Type B pancreatic cell (in vitro differentiated cells): ENCODE measurements at regions not wholly inside any gene's neighbourhood (a gene's known extent, or its start where the extent isn't known, plus 50 kb on each side); places are given as distances from the start of the nearest gene placed in this dataset.

ENCODE experiments used
- DNase-seq: peaks from one replicate; pipeline ENCODE4 v3.0.0; 2021; ENCODE audit warnings: mixed read lengths; ENCODE audit not compliant: unreplicated experiment; ENCODE audit errors: extremely low spot score
- H3K27ac Mint-ChIP-seq: 2 replicates; pipeline ENCODE4 v1.8.0; 2021; ENCODE audit warnings: mild to moderate bottlenecking, mixed read lengths
- H3K27me3 Mint-ChIP-seq: 2 replicates; pipeline ENCODE4 v1.8.0; 2021; ENCODE audit warnings: mixed read lengths
- H3K36me3 Mint-ChIP-seq: 2 replicates; pipeline ENCODE4 v1.8.0; 2021; ENCODE audit warnings: mixed read lengths
- H3K4me1 Mint-ChIP-seq: one replicate; pipeline ENCODE4 v1.8.0; 2021; ENCODE audit warnings: mixed read lengths; ENCODE audit not compliant: unreplicated experiment
- H3K4me3 Mint-ChIP-seq: 2 replicates; pipeline ENCODE4 v1.8.0; 2021; ENCODE audit warnings: mild to moderate bottlenecking, mixed read lengths
- H3K9me3 Mint-ChIP-seq: 2 replicates; pipeline ENCODE4 v1.8.0; 2021; ENCODE audit warnings: mixed read lengths
- TF ChIP-seq, protein P1 (sequence below): fragments of 200-600 bp; sonication (generic); conservative IDR thresholded peaks from 2 replicates; pipeline ENCODE4 v1.5.0; 2021; ENCODE audit warnings: antibody characterized with exemption, mild to moderate bottlenecking

DNA sequence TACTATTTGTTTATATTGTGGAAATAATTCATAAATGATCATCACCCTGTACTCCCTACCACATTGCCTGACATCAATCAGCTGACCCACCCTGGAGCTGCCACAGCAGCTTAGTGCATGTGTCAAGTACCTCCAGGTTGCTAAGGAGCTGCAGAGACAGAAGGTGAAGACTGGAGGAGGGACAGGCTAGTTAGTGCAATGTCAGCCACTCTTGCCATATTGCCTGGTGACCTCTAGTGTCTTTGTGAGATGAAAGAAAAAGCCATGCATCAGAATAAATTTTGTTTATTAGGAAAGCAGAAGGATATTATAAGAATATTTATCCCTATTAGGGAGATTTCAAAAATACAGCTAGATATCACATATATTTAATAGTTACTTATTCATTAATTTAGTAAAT, 243.9 kb upstream of the FAT4 start:
- Mint-ChIP-seq H3K4me3 (no peak overlapping the region), H3K9me3 (peaks cover 4% of the 10 kb centered on the region), H3K27me3 (no peaks in the 10 kb centered on the region), H3K27ac (no peak overlapping the region), H3K36me3 (no peaks in the 10 kb centered on the region), H3K4me1 (no peaks in the 10 kb centered on the region)
- DNase-seq = no peak
- TF ChIP-seq, protein P1, sequence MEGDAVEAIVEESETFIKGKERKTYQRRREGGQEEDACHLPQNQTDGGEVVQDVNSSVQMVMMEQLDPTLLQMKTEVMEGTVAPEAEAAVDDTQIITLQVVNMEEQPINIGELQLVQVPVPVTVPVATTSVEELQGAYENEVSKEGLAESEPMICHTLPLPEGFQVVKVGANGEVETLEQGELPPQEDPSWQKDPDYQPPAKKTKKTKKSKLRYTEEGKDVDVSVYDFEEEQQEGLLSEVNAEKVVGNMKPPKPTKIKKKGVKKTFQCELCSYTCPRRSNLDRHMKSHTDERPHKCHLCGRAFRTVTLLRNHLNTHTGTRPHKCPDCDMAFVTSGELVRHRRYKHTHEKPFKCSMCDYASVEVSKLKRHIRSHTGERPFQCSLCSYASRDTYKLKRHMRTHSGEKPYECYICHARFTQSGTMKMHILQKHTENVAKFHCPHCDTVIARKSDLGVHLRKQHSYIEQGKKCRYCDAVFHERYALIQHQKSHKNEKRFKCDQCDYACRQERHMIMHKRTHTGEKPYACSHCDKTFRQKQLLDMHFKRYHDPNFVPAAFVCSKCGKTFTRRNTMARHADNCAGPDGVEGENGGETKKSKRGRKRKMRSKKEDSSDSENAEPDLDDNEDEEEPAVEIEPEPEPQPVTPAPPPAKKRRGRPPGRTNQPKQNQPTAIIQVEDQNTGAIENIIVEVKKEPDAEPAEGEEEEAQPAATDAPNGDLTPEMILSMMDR = no peak

DNA sequence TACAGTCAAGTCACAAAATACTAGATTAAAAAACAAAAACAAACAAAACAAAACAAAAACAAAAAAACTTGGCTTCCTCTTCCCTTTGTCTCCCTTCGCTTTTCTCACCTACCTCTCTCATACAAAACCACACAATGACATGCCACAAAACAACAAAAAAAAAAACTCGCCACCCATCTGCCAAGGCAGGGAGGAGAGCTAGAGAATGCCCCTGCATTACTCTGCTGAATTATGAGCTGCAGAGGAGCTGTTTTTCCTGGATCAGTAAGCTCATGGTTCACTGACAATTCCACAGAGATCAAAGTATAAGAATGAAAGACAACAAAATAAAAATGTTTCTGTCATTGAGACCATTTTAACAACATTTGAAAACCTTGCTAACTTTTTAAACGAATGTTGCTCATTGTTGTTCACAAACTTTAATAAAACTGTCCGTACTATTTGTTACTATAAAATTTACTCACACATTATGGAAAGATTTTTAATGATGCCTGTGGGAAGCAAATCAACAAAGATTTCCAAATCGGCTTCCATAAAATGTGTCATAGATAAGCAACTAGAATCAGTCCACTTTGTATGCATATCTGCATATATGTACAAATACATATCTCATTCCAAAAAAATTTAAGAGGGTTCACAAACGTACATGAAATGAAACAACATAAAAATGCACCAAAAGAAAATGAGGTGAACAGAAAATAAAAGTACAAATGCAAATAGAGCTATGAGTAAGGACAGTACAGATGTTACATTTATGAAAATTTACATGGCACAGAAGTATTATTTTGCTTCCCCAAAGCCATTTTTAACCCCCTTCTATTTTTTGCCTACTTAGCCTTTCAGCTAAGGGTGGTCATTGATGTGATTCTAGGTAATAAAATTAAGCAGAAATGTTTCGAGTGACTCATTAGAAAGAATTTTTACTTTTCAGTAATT, 252.4 kb upstream of the FAT4 start:
- H3K27ac Mint-ChIP-seq = no peak overlapping the region
- H3K36me3 Mint-ChIP-seq = no peaks in the 10 kb centered on the region
- H3K27me3 Mint-ChIP-seq = no peaks in the 10 kb centered on the region
- TF ChIP-seq, protein P1 = no peak
- H3K4me3 Mint-ChIP-seq = no peak overlapping the region
- DNase-seq = no peak
- peaks cover 4% of the 10 kb centered on the region for H3K9me3 Mint-ChIP-seq
- H3K4me1 Mint-ChIP-seq = no peaks in the 10 kb centered on the region

DNA sequence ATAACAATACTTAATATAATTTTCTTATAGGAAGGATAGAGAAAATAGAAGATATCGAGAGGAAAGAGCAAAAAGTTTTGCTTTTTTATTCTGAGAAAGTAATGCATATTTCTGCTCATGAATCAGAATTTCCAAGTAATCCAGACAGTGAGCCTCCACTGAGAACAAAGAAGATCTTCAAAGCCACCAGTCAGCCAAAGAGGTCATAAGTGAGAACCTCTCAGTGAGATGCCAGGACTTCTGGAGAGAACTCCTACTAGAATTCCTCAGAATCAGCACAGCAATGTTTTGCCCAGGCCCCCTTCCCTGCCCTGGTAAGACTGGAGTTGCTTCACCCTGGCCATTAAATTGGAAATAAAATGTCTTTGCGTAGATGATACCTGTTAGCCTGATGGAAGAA, 254.4 kb upstream of the FAT4 start:
- Mint-ChIP-seq H3K36me3 (no peaks in the 10 kb centered on the region), H3K27ac (no peak overlapping the region), H3K4me1 (no peaks in the 10 kb centered on the region), H3K4me3 (no peak overlapping the region), H3K27me3 (no peaks in the 10 kb centered on the region), H3K9me3 (no peaks in the 10 kb centered on the region)
- no peak for DNase-seq
- TF ChIP-seq, protein P1 = no peak

DNA sequence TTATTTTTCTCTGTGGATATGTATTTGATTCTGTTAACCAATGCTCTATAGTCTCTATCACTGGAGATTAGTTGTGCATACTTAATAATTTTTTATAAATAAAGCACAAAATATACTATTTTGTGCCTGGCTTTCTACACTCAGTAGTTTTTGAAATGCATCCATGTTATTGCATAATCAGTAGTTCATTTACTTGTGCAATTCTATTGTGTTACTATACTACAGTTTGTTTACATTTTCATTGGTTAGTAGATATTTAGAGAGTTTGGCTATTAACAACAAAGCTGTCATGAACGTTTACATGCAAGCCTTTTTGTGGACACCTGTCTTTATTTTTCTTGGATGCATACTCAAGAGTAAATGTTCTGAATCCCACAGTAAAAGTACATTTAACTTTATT, 265.0 kb upstream of the FAT4 start:
- Mint-ChIP-seq H3K4me1 (peaks cover 3% of the 10 kb centered on the region), H3K36me3 (no peaks in the 10 kb centered on the region), H3K4me3 (no peak overlapping the region), H3K27me3 (no peaks in the 10 kb centered on the region), H3K9me3 (peaks cover 10% of the 10 kb centered on the region), H3K27ac (no peak overlapping the region)
- TF ChIP-seq, protein P1 = no peak
- no peak for DNase-seq

DNA sequence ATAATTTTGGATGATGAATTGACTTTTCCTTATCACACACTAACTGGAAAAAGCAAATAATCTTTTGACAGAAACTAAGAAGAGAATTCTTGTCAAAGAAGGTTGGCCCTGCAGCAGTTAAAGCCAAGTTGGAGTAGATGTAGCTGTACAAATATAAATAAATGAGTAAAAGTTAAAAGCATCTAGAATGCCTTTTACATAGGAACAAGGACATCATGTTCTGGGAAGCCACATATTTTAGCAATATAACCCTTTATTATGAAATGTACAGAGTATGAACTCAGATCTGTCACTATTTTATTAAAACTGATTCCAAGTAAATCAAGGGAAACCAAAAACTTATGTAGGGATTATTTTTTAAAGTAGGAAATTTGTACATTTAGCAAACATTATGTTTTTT, 269.4 kb upstream of the FAT4 start:
- H3K4me1 Mint-ChIP-seq = peaks cover 16% of the 10 kb centered on the region
- no peak overlapping the region for H3K4me3 Mint-ChIP-seq
- peaks cover 14% of the 10 kb centered on the region for H3K9me3 Mint-ChIP-seq
- no peak overlapping the region for H3K27ac Mint-ChIP-seq
- no peak for DNase-seq
- TF ChIP-seq, protein P1 = no peak
- H3K36me3 Mint-ChIP-seq = no peaks in the 10 kb centered on the region
- H3K27me3 Mint-ChIP-seq = no peaks in the 10 kb centered on the region
